OCI-LY3 (cell line): ENCODE measurements at regions not wholly inside any gene's neighbourhood (a gene's known extent, or its start where the extent isn't known, plus 50 kb on each side); places are given as distances from the start of the nearest gene placed in this dataset.

Experiments
- H2AFZ ChIP-seq: fragments of 200-600, 300-600 bp; shearing (Covaris generic); 2 replicates; pipeline ENCODE4 v1.6.0; 2014; ENCODE audit warnings: antibody characterized with exemption, low read depth, low read length
- H3K27ac ChIP-seq: fragments of 200-600, 300-600 bp; sonication (generic); 2 replicates; pipeline ENCODE4 v1.5.1; 2014; ENCODE audit warnings: mild to moderate bottlenecking, low read length, moderate library complexity, mixed read lengths
- H3K27me3 ChIP-seq: fragments of 200-600, 300-600 bp; sonication (generic); 2 replicates; pipeline ENCODE4 v1.6.1; 2014; ENCODE audit warnings: low read depth, low read length, mixed read lengths
- H3K36me3 ChIP-seq: fragments of 200-600, 300-600 bp; sonication (generic); replicated peaks from 2 replicates; pipeline ENCODE3; 2014; ENCODE audit warnings: low read depth, low read length, mixed read lengths
- H3K4me1 ChIP-seq: fragments of 300-600, 200-600 bp; sonication (generic); 2 replicates; pipeline ENCODE4 v1.6.1; 2014; ENCODE audit warnings: low read length, mixed read lengths
- H3K4me2 ChIP-seq: fragments of 200-600, 300-600 bp; sonication (generic); 2 replicates; pipeline ENCODE4 v1.6.1; 2014; ENCODE audit warnings: low read length, mixed read lengths
- H3K4me3 ChIP-seq: fragments of 300-600, 200-600 bp; sonication (generic); 2 replicates; pipeline ENCODE4 v1.5.1; 2014; ENCODE audit warnings: antibody characterized with exemption, mild to moderate bottlenecking, low read length, moderate library complexity
- H3K79me2 ChIP-seq: fragments of 300-600, 200-600 bp; shearing (Covaris generic); 2 replicates; pipeline ENCODE4 v1.6.1; 2014; ENCODE audit warnings: mild to moderate bottlenecking, low read length, mixed read lengths
- H3K9ac ChIP-seq: fragments of 300-600, 200-600 bp; shearing (Covaris generic); 2 replicates; pipeline ENCODE4 v1.6.0; 2014; ENCODE audit warnings: mild to moderate bottlenecking, low read length, moderate library complexity
- H3K9me3 ChIP-seq: fragments of 200-600, 300-600 bp; shearing (Covaris generic); 2 replicates; pipeline ENCODE4 v1.6.1; 2014; ENCODE audit warnings: low read length, mixed read lengths; ENCODE audit not compliant: insufficient read depth
- H4K20me1 ChIP-seq: fragments of 200-600, 300-600 bp; sonication (generic); 2 replicates; pipeline ENCODE4 v1.6.1; 2016; ENCODE audit warnings: low read length, mixed read lengths; ENCODE audit not compliant: insufficient read depth
- CTCF ChIP-seq: fragments of 200-600, 300-600 bp; sonication (generic); IDR thresholded peaks from 2 replicates; pipeline ENCODE4 v1.5.1; 2014; ENCODE audit warnings: antibody characterized with exemption, low read length, low read depth
- EZH2phosphoT487 ChIP-seq: fragments of 200-600 bp; shearing (Covaris generic); IDR thresholded peaks from 2 replicates; pipeline ENCODE4 v1.6.1; 2018; ENCODE audit warnings: antibody characterized with exemption, mixed run types, low read depth

DNA sequence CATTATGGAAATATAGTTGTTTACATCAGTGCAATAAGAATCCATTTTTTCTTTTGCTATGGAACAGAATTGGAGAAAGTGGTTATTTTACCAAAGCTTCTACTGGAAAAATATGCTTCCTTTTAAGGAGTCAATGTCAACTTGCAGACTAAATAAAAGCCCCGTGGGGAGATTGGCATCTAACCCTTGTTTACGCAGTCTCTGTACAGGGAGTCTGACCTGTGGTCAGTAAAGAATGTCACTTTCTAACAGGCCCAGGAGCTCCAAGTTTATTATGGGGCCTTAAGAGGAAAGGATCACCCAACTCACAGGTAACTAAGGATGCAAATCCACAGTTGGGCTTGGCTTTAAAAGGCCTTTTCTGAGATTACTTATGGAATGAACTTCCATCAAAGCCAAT lies 1751.2 kb downstream of the SI start:
- H3K27ac ChIP-seq, result no peak overlapping the region
- no peak for TF ChIP-seq CTCF
- TF ChIP-seq EZH2phosphoT487, result no peak
- no peak overlapping the region for H2AFZ ChIP-seq
- H3K4me3 ChIP-seq, result no peak overlapping the region
- no peaks in the 10 kb centered on the region for H3K79me2 ChIP-seq
- no peaks in the 10 kb centered on the region for H3K36me3 ChIP-seq
- H3K9ac ChIP-seq, result no peak overlapping the region
- no peaks in the 10 kb centered on the region for H3K27me3 ChIP-seq
- H3K9me3 ChIP-seq, result no peaks in the 10 kb centered on the region
- H4K20me1 ChIP-seq, result no peaks in the 10 kb centered on the region
- H3K4me1 ChIP-seq, result no peaks in the 10 kb centered on the region
- H3K4me2 ChIP-seq, result no peak overlapping the region

- Histone ChIP-seq H3K9ac (no peak overlapping the region), H2AFZ (no peak overlapping the region), H3K36me3 (no peaks in the 10 kb centered on the region), H3K79me2 (no peaks in the 10 kb centered on the region), H3K4me2 (no peak overlapping the region), H3K4me1 (no peaks in the 10 kb centered on the region), H4K20me1 (no peaks in the 10 kb centered on the region), H3K27me3 (no peaks in the 10 kb centered on the region), H3K9me3 (no peaks in the 10 kb centered on the region), H3K4me3 (no peak overlapping the region), H3K27ac (no peak overlapping the region)
- TF ChIP-seq CTCF (no peak), EZH2phosphoT487 (no peak)
These were observed 1762.5 kb downstream of the SI start for GRCh38 chr3:163315786-163316185.

GRCh38 chr3:163306405-163306804 lies 1771.9 kb downstream of the SI start:
- no peak overlapping the region for H3K27ac ChIP-seq
- H3K9me3 ChIP-seq, result no peaks in the 10 kb centered on the region
- no peaks in the 10 kb centered on the region for H3K36me3 ChIP-seq
- no peak overlapping the region for H3K9ac ChIP-seq
- no peaks in the 10 kb centered on the region for H3K4me1 ChIP-seq
- no peaks in the 10 kb centered on the region for H3K79me2 ChIP-seq
- H2AFZ ChIP-seq, result no peak overlapping the region
- no peaks in the 10 kb centered on the region for H3K27me3 ChIP-seq
- no peak overlapping the region for H3K4me3 ChIP-seq
- no peaks in the 10 kb centered on the region for H4K20me1 ChIP-seq
- no peak overlapping the region for H3K4me2 ChIP-seq
- TF ChIP-seq CTCF, result no peak
- TF ChIP-seq EZH2phosphoT487, result no peak

DNA sequence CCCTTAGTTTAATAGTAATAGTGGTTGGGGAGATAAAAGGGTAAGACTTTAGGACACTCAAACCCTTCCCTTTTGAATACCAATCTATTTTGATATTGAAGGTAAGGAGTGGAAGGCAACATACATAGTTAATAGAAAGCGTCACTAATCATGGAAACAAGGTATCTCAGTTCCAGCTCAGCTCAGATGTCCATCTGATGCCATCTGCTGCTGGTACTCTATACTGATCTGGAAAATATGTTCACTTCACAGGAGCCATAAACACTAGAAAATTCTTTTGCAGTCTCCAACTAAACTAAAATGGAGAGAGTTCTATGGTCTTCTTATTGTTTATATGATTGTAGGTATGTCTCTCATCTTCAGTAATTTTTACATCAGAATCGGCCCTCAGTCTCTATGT lies 1777.1 kb downstream of the OTOL1 start:
- TF ChIP-seq EZH2phosphoT487 (no peak), CTCF (peak; percentile 30)
- Histone ChIP-seq H3K27ac (no peak overlapping the region), H3K9me3 (no peaks in the 10 kb centered on the region), H3K79me2 (no peaks in the 10 kb centered on the region), H2AFZ (no peak overlapping the region), H3K27me3 (no peaks in the 10 kb centered on the region), H3K4me1 (no peaks in the 10 kb centered on the region), H3K4me2 (no peak overlapping the region), H3K4me3 (no peak overlapping the region), H3K9ac (no peak overlapping the region), H3K36me3 (no peaks in the 10 kb centered on the region), H4K20me1 (no peaks in the 10 kb centered on the region)
